ENCODE measurements at regions not wholly inside any gene's neighbourhood (a gene's known extent, or its start where the extent isn't known, plus 50 kb on each side); places are given as distances from the start of the nearest gene placed in this dataset.

DNA sequence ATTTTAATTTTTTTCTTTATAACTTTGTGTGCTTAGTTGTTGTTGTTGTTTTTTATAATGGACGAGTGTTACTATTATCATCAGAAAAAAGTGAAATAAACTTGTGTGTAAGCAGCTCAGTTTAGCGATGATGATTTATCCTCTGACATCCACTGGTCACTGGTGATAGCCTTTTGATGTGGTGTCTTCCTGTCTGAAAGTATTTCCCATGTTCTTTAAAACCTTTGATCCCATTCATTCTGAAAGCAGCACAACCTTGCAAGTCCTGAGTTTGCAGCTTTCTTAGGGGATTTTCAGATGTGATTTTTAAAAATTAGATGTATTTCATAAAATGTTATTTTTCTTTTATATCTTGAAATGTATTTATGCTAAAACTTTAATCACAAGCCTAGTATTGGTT, 85.9 kb upstream of the ZPLD1 start (continued):
- TF ChIP-seq, protein P1, sequence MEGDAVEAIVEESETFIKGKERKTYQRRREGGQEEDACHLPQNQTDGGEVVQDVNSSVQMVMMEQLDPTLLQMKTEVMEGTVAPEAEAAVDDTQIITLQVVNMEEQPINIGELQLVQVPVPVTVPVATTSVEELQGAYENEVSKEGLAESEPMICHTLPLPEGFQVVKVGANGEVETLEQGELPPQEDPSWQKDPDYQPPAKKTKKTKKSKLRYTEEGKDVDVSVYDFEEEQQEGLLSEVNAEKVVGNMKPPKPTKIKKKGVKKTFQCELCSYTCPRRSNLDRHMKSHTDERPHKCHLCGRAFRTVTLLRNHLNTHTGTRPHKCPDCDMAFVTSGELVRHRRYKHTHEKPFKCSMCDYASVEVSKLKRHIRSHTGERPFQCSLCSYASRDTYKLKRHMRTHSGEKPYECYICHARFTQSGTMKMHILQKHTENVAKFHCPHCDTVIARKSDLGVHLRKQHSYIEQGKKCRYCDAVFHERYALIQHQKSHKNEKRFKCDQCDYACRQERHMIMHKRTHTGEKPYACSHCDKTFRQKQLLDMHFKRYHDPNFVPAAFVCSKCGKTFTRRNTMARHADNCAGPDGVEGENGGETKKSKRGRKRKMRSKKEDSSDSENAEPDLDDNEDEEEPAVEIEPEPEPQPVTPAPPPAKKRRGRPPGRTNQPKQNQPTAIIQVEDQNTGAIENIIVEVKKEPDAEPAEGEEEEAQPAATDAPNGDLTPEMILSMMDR (IDR thresholded peaks at IDR 0.05; ENCODE audit: low read depth, low read length, missing input control) = no peak
- TF ChIP-seq YY1 (IDR thresholded peaks at IDR 0.05) (no peak), FOXA1 (IDR thresholded peaks at IDR 0.05) (no peak), EGR1 (IDR thresholded peaks at IDR 0.05; ENCODE audit: low read depth in 2 of 2) (no peak), JUND (IDR thresholded peaks at IDR 0.05) (no peak), RAD21 (IDR thresholded peaks at IDR 0.05) (no peak), HNF4A (conservative IDR thresholded peaks at IDR 0.05) (no peak), TAF1 (conservative IDR thresholded peaks at IDR 0.05) (no peak)
- TF ChIP-seq, protein P2, sequence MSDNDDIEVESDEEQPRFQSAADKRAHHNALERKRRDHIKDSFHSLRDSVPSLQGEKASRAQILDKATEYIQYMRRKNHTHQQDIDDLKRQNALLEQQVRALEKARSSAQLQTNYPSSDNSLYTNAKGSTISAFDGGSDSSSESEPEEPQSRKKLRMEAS (IDR thresholded peaks at IDR 0.05) = no peak

DNA sequence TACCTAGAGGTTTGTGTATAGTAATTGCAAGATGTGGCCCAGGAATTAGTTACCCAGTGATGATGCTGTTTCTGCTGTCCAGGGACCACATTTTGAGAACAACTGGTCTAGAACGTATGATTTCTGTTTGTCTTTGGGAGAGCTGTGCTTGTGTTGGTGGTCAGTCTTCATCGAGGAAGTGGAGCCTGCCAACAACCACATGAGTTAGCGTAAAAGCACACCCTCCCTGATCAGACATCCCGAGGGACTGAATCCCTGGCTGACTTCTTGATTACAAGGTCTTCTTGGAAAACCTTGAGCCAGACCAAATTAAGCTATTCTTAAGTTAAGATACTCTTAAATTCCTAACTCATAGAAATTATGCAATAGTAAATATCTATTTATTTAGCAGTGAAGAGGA, 81.7 kb upstream of the ZPLD1 start:
- no peak for DNase-seq (ENCODE audit: low spot score)
- no peaks in the 10 kb centered on the region for H3K9me3 ChIP-seq (ENCODE audit: control insufficient read depth in 4 of 4, low read length in 3 of 4)
- WGBS = 75% methylated on average over 4 of the region's 4 CpGs
- TF ChIP-seq RXRA (IDR thresholded peaks at IDR 0.05) (no peak), JUND (IDR thresholded peaks at IDR 0.05) (no peak), RAD21 (IDR thresholded peaks at IDR 0.05) (no peak), HNF4A (conservative IDR thresholded peaks at IDR 0.05) (no peak), FOXA1 (IDR thresholded peaks at IDR 0.05) (no peak), EGR1 (IDR thresholded peaks at IDR 0.05; ENCODE audit: low read depth in 2 of 2) (no peak)
- no peaks in the 10 kb centered on the region for H3K36me3 ChIP-seq (ENCODE audit: control insufficient read depth in 4 of 4, insufficient read depth in 3 of 4, low read depth in 1 of 4, low read length in 3 of 4)
- H3K9ac ChIP-seq (ENCODE audit: low read depth in 1 of 2, low read length in 2 of 2) = no peak overlapping the region
- H3K27ac ChIP-seq (ENCODE audit: low read depth in 1 of 2, low read length in 2 of 2) = no peak overlapping the region
- no peaks in the 10 kb centered on the region for H3K27me3 ChIP-seq (ENCODE audit: control insufficient read depth in 4 of 4, insufficient read depth in 4 of 4, low read length in 3 of 4)
- no peaks in the 10 kb centered on the region for H3K4me1 ChIP-seq (ENCODE audit: control insufficient read depth in 4 of 4, insufficient read depth in 4 of 4, low read length in 3 of 4)
- no peak overlapping the region for H3K4me3 ChIP-seq (ENCODE audit: low read depth in 1 of 3, low read length in 3 of 3)

DNA sequence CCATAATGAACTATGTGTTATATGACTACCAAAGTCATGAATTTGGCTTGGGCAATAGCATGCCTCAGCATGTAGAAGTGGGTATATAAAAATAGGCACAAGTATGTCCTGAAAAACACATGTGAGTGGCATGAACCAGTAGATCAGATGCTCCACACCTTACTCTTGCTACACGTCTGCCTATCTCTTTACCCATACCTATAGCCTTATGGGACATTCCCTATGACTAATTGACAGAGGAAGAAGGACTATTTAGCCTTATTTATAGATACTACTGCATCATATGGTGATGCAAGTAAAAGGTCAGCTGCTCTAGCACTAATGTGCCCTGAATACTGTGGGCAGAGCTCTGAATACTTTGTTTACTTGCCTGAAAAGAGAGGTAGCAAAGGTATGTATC, 81.0 kb upstream of the ZPLD1 start:
- H3K4me1 ChIP-seq (ENCODE audit: control insufficient read depth in 4 of 4, insufficient read depth in 4 of 4, low read length in 3 of 4) = no peaks in the 10 kb centered on the region
- H3K9ac ChIP-seq (ENCODE audit: low read depth in 1 of 2, low read length in 2 of 2) = no peak overlapping the region
- no peak overlapping the region for H3K27ac ChIP-seq (ENCODE audit: low read depth in 1 of 2, low read length in 2 of 2)
- H3K27me3 ChIP-seq (ENCODE audit: control insufficient read depth in 4 of 4, insufficient read depth in 4 of 4, low read length in 3 of 4) = no peaks in the 10 kb centered on the region
- TF ChIP-seq, protein P1 (IDR thresholded peaks at IDR 0.05; ENCODE audit: low read depth, low read length, missing input control) = no peak
- TF ChIP-seq, protein P3, sequence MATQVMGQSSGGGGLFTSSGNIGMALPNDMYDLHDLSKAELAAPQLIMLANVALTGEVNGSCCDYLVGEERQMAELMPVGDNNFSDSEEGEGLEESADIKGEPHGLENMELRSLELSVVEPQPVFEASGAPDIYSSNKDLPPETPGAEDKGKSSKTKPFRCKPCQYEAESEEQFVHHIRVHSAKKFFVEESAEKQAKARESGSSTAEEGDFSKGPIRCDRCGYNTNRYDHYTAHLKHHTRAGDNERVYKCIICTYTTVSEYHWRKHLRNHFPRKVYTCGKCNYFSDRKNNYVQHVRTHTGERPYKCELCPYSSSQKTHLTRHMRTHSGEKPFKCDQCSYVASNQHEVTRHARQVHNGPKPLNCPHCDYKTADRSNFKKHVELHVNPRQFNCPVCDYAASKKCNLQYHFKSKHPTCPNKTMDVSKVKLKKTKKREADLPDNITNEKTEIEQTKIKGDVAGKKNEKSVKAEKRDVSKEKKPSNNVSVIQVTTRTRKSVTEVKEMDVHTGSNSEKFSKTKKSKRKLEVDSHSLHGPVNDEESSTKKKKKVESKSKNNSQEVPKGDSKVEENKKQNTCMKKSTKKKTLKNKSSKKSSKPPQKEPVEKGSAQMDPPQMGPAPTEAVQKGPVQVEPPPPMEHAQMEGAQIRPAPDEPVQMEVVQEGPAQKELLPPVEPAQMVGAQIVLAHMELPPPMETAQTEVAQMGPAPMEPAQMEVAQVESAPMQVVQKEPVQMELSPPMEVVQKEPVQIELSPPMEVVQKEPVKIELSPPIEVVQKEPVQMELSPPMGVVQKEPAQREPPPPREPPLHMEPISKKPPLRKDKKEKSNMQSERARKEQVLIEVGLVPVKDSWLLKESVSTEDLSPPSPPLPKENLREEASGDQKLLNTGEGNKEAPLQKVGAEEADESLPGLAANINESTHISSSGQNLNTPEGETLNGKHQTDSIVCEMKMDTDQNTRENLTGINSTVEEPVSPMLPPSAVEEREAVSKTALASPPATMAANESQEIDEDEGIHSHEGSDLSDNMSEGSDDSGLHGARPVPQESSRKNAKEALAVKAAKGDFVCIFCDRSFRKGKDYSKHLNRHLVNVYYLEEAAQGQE (IDR thresholded peaks at IDR 0.05) = no peak
- no peak for TF ChIP-seq HNF4A (conservative IDR thresholded peaks at IDR 0.05)
- TF ChIP-seq RAD21 (IDR thresholded peaks at IDR 0.05) = no peak
- no peak for TF ChIP-seq FOXA2 (IDR thresholded peaks at IDR 0.05)
- TF ChIP-seq YY1 (IDR thresholded peaks at IDR 0.05) = no peak
- TF ChIP-seq, protein P4, sequence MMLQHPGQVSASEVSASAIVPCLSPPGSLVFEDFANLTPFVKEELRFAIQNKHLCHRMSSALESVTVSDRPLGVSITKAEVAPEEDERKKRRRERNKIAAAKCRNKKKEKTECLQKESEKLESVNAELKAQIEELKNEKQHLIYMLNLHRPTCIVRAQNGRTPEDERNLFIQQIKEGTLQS (IDR thresholded peaks at IDR 0.05) = no peak
- no peak for TF ChIP-seq TAF1 (conservative IDR thresholded peaks at IDR 0.05)
- TF ChIP-seq EGR1 (IDR thresholded peaks at IDR 0.05; ENCODE audit: low read depth in 2 of 2) = no peak
- no peak for TF ChIP-seq GABPA (IDR thresholded peaks at IDR 0.05 in 1 of 2, conservative IDR thresholded peaks at IDR 0.05 in 1 of 2)
- TF ChIP-seq RXRA (IDR thresholded peaks at IDR 0.05) = no peak
- TF ChIP-seq JUND (IDR thresholded peaks at IDR 0.05) = no peak
- no peak for TF ChIP-seq NR2F2 (IDR thresholded peaks at IDR 0.05)
- no peak for TF ChIP-seq SP1 (IDR thresholded peaks at IDR 0.05)
- TF ChIP-seq, protein P5, sequence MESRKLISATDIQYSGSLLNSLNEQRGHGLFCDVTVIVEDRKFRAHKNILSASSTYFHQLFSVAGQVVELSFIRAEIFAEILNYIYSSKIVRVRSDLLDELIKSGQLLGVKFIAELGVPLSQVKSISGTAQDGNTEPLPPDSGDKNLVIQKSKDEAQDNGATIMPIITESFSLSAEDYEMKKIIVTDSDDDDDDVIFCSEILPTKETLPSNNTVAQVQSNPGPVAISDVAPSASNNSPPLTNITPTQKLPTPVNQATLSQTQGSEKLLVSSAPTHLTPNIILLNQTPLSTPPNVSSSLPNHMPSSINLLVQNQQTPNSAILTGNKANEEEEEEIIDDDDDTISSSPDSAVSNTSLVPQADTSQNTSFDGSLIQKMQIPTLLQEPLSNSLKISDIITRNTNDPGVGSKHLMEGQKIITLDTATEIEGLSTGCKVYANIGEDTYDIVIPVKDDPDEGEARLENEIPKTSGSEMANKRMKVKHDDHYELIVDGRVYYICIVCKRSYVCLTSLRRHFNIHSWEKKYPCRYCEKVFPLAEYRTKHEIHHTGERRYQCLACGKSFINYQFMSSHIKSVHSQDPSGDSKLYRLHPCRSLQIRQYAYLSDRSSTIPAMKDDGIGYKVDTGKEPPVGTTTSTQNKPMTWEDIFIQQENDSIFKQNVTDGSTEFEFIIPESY (IDR thresholded peaks at IDR 0.05) = no peak
- DNase-seq (ENCODE audit: low spot score) = no peak
- H3K4me3 ChIP-seq (ENCODE audit: low read depth in 1 of 3, low read length in 3 of 3) = no peak overlapping the region
- no peaks in the 10 kb centered on the region for H3K9me3 ChIP-seq (ENCODE audit: control insufficient read depth in 4 of 4, low read length in 3 of 4)
- no peaks in the 10 kb centered on the region for H3K36me3 ChIP-seq (ENCODE audit: control insufficient read depth in 4 of 4, insufficient read depth in 3 of 4, low read depth in 1 of 4, low read length in 3 of 4)
- WGBS = 69% methylated on average over 1 of the region's 1 CpG
